ENCODE measurements at regions not wholly inside any gene's neighbourhood (a gene's known extent, or its start where the extent isn't known, plus 50 kb on each side); places are given as distances from the start of the nearest gene placed in this dataset.

DNA sequence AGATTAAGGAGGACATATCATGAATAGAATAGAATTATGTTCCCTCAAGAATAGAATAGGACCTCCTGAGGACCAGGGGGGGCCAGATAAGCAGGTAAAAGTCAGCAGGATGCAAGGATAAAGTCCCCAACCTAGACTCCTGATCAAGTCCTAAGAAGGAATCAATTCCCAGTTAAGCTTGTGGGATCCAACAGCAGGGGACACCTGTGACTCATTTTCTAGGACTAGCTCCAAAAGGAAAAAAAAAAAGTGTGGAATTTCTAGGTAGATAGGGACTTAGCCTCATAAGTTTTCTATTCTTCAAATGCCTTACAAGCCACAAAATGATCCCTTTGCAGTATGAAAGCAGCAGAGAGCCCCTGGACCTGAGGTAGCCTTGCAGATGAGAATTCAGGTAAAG is 336.2 kb downstream of the WDR11 start (continued):
- TF ChIP-seq, protein P1, sequence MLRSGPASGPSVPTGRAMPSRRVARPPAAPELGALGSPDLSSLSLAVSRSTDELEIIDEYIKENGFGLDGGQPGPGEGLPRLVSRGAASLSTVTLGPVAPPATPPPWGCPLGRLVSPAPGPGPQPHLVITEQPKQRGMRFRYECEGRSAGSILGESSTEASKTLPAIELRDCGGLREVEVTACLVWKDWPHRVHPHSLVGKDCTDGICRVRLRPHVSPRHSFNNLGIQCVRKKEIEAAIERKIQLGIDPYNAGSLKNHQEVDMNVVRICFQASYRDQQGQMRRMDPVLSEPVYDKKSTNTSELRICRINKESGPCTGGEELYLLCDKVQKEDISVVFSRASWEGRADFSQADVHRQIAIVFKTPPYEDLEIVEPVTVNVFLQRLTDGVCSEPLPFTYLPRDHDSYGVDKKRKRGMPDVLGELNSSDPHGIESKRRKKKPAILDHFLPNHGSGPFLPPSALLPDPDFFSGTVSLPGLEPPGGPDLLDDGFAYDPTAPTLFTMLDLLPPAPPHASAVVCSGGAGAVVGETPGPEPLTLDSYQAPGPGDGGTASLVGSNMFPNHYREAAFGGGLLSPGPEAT (IDR thresholded peaks at IDR 0.05; ENCODE audit: low read depth), result no peak
- TF ChIP-seq BACH1 (IDR thresholded peaks at IDR 0.05; ENCODE audit: borderline replicate concordance) (no peak), ASH2L (IDR thresholded peaks at IDR 0.05; ENCODE audit: borderline replicate concordance, low read depth) (no peak), ZNF207 (IDR thresholded peaks at IDR 0.05; ENCODE audit: borderline replicate concordance) (no peak), NR2C2 (IDR thresholded peaks at IDR 0.05; ENCODE audit: borderline replicate concordance, control insufficient read depth, insufficient read length, low read depth) (no peak), BRCA1 (IDR thresholded peaks at IDR 0.05; ENCODE audit: low read depth, low read length) (no peak), FOXK2 (IDR thresholded peaks at IDR 0.05) (no peak), NFYA (IDR thresholded peaks at IDR 0.05; ENCODE audit: borderline replicate concordance, low read depth, low read length) (no peak), ZBED1 (IDR thresholded peaks at IDR 0.05; ENCODE audit: borderline replicate concordance) (no peak)

DNA sequence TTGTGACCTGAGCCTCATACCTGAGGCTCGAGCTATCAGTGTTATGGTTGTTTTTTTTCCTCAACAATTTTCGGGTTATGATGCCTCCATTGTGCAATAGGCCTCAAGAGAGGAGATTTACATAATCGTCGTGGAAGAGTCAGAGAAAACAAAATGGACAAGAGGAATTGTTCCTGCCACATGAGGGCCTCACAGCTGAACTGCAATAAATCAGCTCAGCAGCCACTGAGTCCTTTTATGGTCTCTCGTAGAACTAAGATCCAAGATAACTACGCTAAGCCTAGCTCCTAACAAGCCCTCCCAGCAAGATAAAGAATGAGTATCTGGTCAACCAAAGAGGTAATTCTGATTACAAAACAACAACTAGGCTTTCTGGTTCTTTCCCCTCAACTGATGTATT is 336.8 kb downstream of the WDR11 start:
- Histone ChIP-seq H3K27me3 (replicated peaks in 1 of 2; ENCODE audit: control insufficient read depth in 2 of 2, insufficient read depth in 2 of 2, low read length in 1 of 2) (peaks cover 0 to 2% of the 10 kb centered on the region in 2 experiments; a peak in 2 of 4 replicates), H3K4me1 (ENCODE audit: control insufficient read depth, insufficient read depth, low read length) (no peaks in the 10 kb centered on the region), H3K4me2 (ENCODE audit: control insufficient read depth, insufficient read depth) (no peak overlapping the region), H3K9me3 (replicated peaks; ENCODE audit: control insufficient read depth, insufficient read depth, low read length) (no peaks in the 10 kb centered on the region), H3K36me3 (ENCODE audit: control insufficient read depth in 2 of 2, insufficient read depth in 2 of 2, low read length in 1 of 2) (no peaks in the 10 kb centered on the region), H3K27ac (ENCODE audit: control insufficient read depth, insufficient read depth) (no peak overlapping the region), H3K4me3 (no peak overlapping the region), H3K9ac (ENCODE audit: control insufficient read depth, insufficient read depth, low read length) (no peak overlapping the region), H3K79me2 (ENCODE audit: control insufficient read depth, insufficient read depth, low read length) (no peaks in the 10 kb centered on the region), H2AFZ (ENCODE audit: control insufficient read depth, low read depth, low read length) (no peak overlapping the region), H4K20me1 (ENCODE audit: control insufficient read depth, insufficient read depth) (no peaks in the 10 kb centered on the region)
- SMC1A ChIA-PET (ENCODE audit: uncharacterized antibody, unreplicated experiment), result interaction anchor here (1.0 kb wide), 1 partner anchor 9 kb away, joined by 5 read pairs; no protein-coding TSS in a partner anchor
- RAD21 ChIA-PET (ENCODE audit: unreplicated experiment), result interaction anchor here (0.6 kb wide), 1 partner anchor 11 kb away, joined by 3 read pairs; no protein-coding TSS in a partner anchor
- intact Hi-C loops (cut with micrococcal nuclease; ENCODE audit: unreplicated experiment) (no loop called here), in situ Hi-C loops (cut with MboI) (no loop called here)
- ATAC-seq, result no peak
- TF ChIP-seq, protein P2, sequence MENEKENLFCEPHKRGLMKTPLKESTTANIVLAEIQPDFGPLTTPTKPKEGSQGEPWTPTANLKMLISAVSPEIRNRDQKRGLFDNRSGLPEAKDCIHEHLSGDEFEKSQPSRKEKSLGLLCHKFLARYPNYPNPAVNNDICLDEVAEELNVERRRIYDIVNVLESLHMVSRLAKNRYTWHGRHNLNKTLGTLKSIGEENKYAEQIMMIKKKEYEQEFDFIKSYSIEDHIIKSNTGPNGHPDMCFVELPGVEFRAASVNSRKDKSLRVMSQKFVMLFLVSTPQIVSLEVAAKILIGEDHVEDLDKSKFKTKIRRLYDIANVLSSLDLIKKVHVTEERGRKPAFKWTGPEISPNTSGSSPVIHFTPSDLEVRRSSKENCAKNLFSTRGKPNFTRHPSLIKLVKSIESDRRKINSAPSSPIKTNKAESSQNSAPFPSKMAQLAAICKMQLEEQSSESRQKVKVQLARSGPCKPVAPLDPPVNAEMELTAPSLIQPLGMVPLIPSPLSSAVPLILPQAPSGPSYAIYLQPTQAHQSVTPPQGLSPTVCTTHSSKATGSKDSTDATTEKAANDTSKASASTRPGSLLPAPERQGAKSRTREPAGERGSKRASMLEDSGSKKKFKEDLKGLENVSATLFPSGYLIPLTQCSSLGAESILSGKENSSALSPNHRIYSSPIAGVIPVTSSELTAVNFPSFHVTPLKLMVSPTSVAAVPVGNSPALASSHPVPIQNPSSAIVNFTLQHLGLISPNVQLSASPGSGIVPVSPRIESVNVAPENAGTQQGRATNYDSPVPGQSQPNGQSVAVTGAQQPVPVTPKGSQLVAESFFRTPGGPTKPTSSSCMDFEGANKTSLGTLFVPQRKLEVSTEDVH (IDR thresholded peaks at IDR 0.05; ENCODE audit: low read depth, partially characterized antibody), result no peak
- TF ChIP-seq SREBF1 (IDR thresholded peaks at IDR 0.05; ENCODE audit: low read length), result no peak
- TF ChIP-seq, protein P3, sequence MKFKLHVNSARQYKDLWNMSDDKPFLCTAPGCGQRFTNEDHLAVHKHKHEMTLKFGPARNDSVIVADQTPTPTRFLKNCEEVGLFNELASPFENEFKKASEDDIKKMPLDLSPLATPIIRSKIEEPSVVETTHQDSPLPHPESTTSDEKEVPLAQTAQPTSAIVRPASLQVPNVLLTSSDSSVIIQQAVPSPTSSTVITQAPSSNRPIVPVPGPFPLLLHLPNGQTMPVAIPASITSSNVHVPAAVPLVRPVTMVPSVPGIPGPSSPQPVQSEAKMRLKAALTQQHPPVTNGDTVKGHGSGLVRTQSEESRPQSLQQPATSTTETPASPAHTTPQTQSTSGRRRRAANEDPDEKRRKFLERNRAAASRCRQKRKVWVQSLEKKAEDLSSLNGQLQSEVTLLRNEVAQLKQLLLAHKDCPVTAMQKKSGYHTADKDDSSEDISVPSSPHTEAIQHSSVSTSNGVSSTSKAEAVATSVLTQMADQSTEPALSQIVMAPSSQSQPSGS (IDR thresholded peaks at IDR 0.05; ENCODE audit: low read length), result no peak
- TF ChIP-seq HCFC1 (IDR thresholded peaks at IDR 0.05; ENCODE audit: low read length), result no peak
- TF ChIP-seq ZBED1 (IDR thresholded peaks at IDR 0.05; ENCODE audit: borderline replicate concordance), result no peak
- no peak for TF ChIP-seq RAD21 (IDR thresholded peaks at IDR 0.05; ENCODE audit: insufficient read depth, low read depth, low read length)
- no peak for TF ChIP-seq HDAC6 (IDR thresholded peaks at IDR 0.05; ENCODE audit: unreplicated experiment)
- TF ChIP-seq MEF2A (IDR thresholded peaks at IDR 0.05; ENCODE audit: insufficient read depth, low read depth, low read length), result no peak
- no TSS peak for BruUV-seq (replicated peaks)
- no peak for FAIRE-seq
- CTCF ChIA-PET, result interaction anchor here (0.6 to 1.1 kb wide), 4 partner anchors 11 to 705 kb away, joined by 3 read pairs; no protein-coding TSS in a partner anchor
- POLR2A ChIA-PET, result no interaction called here
- WGBS (ENCODE audit: insufficient coverage, insufficient replicate concordance, low lambda C conversion rate, missing lambda C conversion rate), result 23% methylated on average over 6 of the region's 6 CpGs
- no peak for DNase-seq (ENCODE audit: low read depth, low spot score)

All from GM12878 (cell line).